ENCODE measurements at regions not wholly inside any gene's neighbourhood (a gene's known extent, or its start where the extent isn't known, plus 50 kb on each side); places are given as distances from the start of the nearest gene placed in this dataset.

DNA sequence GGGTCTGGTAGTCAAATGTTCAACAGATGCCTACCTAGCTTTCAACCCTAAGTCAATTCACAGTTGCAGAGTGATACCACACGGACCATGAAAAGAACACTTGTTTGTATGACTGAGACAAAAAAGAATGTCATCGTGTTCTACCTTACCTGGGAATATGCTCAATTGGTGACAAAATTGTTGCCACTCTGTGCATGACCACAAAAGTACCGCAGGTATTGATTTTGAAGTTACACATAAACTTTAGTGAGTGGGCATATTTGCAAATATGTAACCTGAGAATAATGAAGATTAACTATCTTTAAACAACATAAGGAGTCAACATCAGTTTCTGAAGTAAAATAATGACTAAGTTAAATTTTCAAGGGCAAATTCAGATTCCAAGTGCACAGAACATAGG, 53.4 kb upstream of the SNRPN start:
- no peaks in the 10 kb centered on the region for H3K36me3 ChIP-seq (ENCODE audit: control insufficient read depth in 1 of 2, insufficient read depth in 2 of 2, low read length in 2 of 2)
- POLR2A ChIA-PET, result no interaction called here
- ATAC-seq (no peak), DNase-seq (ENCODE audit: low read depth, low spot score) (no peak)
- no peaks in the 10 kb centered on the region for H4K20me1 ChIP-seq (ENCODE audit: insufficient read depth)
- H3K4me1 ChIP-seq (ENCODE audit: control insufficient read depth in 1 of 2, insufficient read depth in 2 of 2, low read length in 2 of 2), result no peaks in the 10 kb centered on the region
- intact Hi-C loops (cut with micrococcal nuclease), result no loop called here
- TF ChIP-seq, protein P1, sequence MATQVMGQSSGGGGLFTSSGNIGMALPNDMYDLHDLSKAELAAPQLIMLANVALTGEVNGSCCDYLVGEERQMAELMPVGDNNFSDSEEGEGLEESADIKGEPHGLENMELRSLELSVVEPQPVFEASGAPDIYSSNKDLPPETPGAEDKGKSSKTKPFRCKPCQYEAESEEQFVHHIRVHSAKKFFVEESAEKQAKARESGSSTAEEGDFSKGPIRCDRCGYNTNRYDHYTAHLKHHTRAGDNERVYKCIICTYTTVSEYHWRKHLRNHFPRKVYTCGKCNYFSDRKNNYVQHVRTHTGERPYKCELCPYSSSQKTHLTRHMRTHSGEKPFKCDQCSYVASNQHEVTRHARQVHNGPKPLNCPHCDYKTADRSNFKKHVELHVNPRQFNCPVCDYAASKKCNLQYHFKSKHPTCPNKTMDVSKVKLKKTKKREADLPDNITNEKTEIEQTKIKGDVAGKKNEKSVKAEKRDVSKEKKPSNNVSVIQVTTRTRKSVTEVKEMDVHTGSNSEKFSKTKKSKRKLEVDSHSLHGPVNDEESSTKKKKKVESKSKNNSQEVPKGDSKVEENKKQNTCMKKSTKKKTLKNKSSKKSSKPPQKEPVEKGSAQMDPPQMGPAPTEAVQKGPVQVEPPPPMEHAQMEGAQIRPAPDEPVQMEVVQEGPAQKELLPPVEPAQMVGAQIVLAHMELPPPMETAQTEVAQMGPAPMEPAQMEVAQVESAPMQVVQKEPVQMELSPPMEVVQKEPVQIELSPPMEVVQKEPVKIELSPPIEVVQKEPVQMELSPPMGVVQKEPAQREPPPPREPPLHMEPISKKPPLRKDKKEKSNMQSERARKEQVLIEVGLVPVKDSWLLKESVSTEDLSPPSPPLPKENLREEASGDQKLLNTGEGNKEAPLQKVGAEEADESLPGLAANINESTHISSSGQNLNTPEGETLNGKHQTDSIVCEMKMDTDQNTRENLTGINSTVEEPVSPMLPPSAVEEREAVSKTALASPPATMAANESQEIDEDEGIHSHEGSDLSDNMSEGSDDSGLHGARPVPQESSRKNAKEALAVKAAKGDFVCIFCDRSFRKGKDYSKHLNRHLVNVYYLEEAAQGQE (IDR thresholded peaks at IDR 0.05; ENCODE audit: low read depth), result no peak
- no peak for TF ChIP-seq EZH2 (IDR thresholded peaks at IDR 0.05)
- no peak for TF ChIP-seq CEBPB (IDR thresholded peaks at IDR 0.05; ENCODE audit: low read depth)
- TF ChIP-seq SP1 (IDR thresholded peaks at IDR 0.05; ENCODE audit: low read depth), result no peak
- TF ChIP-seq POLR2A (IDR thresholded peaks at IDR 0.05; ENCODE audit: borderline replicate concordance, extremely low read depth, insufficient read depth, insufficient read length), result no peak
- TF ChIP-seq RAD21 (IDR thresholded peaks at IDR 0.05; ENCODE audit: low read depth), result no peak
- TF ChIP-seq ZNF274 (IDR thresholded peaks at IDR 0.05; ENCODE audit: low read depth, low read length), result no peak
- TF ChIP-seq ZFX (IDR thresholded peaks at IDR 0.05), result no peak
- no peak for TF ChIP-seq JUND (IDR thresholded peaks at IDR 0.05)
- no peak for TF ChIP-seq YY1 (IDR thresholded peaks at IDR 0.05; ENCODE audit: extremely low read depth, insufficient replicate concordance, low read depth, low read length)
- RAD21 ChIA-PET (ENCODE audit: low non-redundant PET in 1 of 2, low total read pairs in 2 of 2, uncharacterized antibody in 2 of 2, unreplicated experiment in 2 of 2), result no interaction called here
- H3K9ac ChIP-seq (ENCODE audit: low read length), result no peak overlapping the region
- no peaks in the 10 kb centered on the region for H3K27me3 ChIP-seq (ENCODE audit: insufficient read depth, low read length)
- BruUV-seq (replicated peaks), result no TSS peak
- H3K4me2 ChIP-seq (ENCODE audit: low read length), result no peak overlapping the region
- no peak overlapping the region for H3K4me3 ChIP-seq (replicated peaks in 1 of 2; ENCODE audit: low read depth in 1 of 2, low read length in 2 of 2)
- H3K9me3 ChIP-seq (ENCODE audit: control insufficient read depth in 1 of 2, insufficient read depth in 1 of 2, low read depth in 1 of 2, low read length in 2 of 2), result peaks cover 4 to 22% of the 10 kb centered on the region in 2 experiments; a peak in 2 of 4 replicates
- no peak overlapping the region for H2AFZ ChIP-seq (ENCODE audit: low read depth, low read length, poor library complexity, severe bottlenecking)
- H3K79me2 ChIP-seq (ENCODE audit: insufficient read depth, low read length), result no peaks in the 10 kb centered on the region
- no peaks in the 10 kb centered on the region for H3K9me2 ChIP-seq (ENCODE audit: insufficient read depth)
- no peak overlapping the region for H3K27ac ChIP-seq (ENCODE audit: low read depth, low read length)
- CTCF ChIA-PET, result no interaction called here
